IMR-90 (cell line): ENCODE measurements at regions not wholly inside any gene's neighbourhood (a gene's known extent, or its start where the extent isn't known, plus 50 kb on each side); places are given as distances from the start of the nearest gene placed in this dataset.

Experiments used
- ATAC-seq: fragments of 200-7000 bp; cut with Tn5 transposase; 2 replicates; pipeline ENCODE4 v1.9.1; 2020; ENCODE audit warnings: low read depth, mild to moderate bottlenecking, moderate library complexity
- BruUV-seq: library from RNA; stranded (reverse); fragments of 400-500 nt; replicated peaks from 2 replicates; lab custom pipeline; 2021; lab: Mats Ljungman, UMichigan
- CTCF ChIA-PET: fragments of 300-600 bp; formaldehyde crosslinking; extraction: SDS; loops from one replicate; lab custom pipeline; 2021; ENCODE audit warnings: antibody characterized with exemption; lab: Yijun Ruan, JAX
- POLR2A ChIA-PET: fragments of 300-600 bp; sonication (Branson Sonifier 250); formaldehyde crosslinking; loops from one replicate; lab custom pipeline; 2022; ENCODE audit warnings: antibody characterized with exemption; ENCODE audit not compliant: unreplicated experiment; lab: Charles Lee
- DNase-seq: peaks from one replicate; pipeline ENCODE4 v3.0.0; 2013
- H2AFZ ChIP-seq: replicated peaks from 2 replicates; pipeline ENCODE3; 2013; ENCODE audit warnings: low read length, mild to moderate bottlenecking; ENCODE audit not compliant: poor library complexity
- H2AK5ac ChIP-seq: 2 replicates; pipeline ENCODE4 v1.6.1; 2013; ENCODE audit warnings: low read depth, low read length, inconsistent platforms
- H2AK9ac ChIP-seq: replicated peaks from 2 replicates; pipeline ENCODE3; 2013; ENCODE audit warnings: mild to moderate bottlenecking, low read depth, low read length, moderate library complexity; ENCODE audit not compliant: poor library complexity
- H2BK120ac ChIP-seq: 2 replicates; pipeline ENCODE4 v1.6.1; 2013; ENCODE audit warnings: low read depth, low read length, inconsistent platforms
- H2BK15ac ChIP-seq: 3 replicates; pipeline ENCODE4 v1.6.1; 2013; ENCODE audit warnings: low read depth, low read length, inconsistent platforms
- H2BK20ac ChIP-seq: 2 replicates; pipeline ENCODE4 v1.6.1; 2013; ENCODE audit warnings: low read depth, mild to moderate bottlenecking, inconsistent platforms, low read length, moderate library complexity
- H2BK5ac ChIP-seq: 2 replicates; pipeline ENCODE4 v1.6.1; 2013; ENCODE audit warnings: mild to moderate bottlenecking, low read depth, low read length, inconsistent platforms; ENCODE audit not compliant: poor library complexity, severe bottlenecking
- H3K14ac ChIP-seq: replicated peaks from 2 replicates; pipeline ENCODE4 v1.6.1; 2013; ENCODE audit warnings: low read depth, low read length, inconsistent platforms
- H3K18ac ChIP-seq: 2 replicates; pipeline ENCODE4 v1.6.1; 2013; ENCODE audit warnings: low read depth, low read length, control low read depth
- H3K23ac ChIP-seq: 2 replicates; pipeline ENCODE4 v1.6.1; 2013; ENCODE audit warnings: low read depth, low read length, inconsistent platforms
- H3K27ac ChIP-seq: 2 replicates; pipeline ENCODE4 v1.5.1; 2013; ENCODE audit warnings: mild to moderate bottlenecking, control low read depth, low read length; ENCODE audit not compliant: insufficient read depth
- H3K27me3 ChIP-seq: 2 replicates; pipeline ENCODE4 v1.6.1; 2013; ENCODE audit warnings: low read length; ENCODE audit not compliant: control insufficient read depth, insufficient read depth
- H3K36me3 ChIP-seq: 2 replicates; pipeline ENCODE4 v1.6.1; 2013; ENCODE audit warnings: low read length, mixed read lengths; ENCODE audit not compliant: control insufficient read depth, insufficient read depth
- H3K4ac ChIP-seq: 2 replicates; pipeline ENCODE4 v1.6.1; 2013; ENCODE audit warnings: low read depth, low read length, inconsistent platforms
- H3K4me1 ChIP-seq: 2 replicates; pipeline ENCODE4 v1.6.1; 2013; ENCODE audit warnings: low read length, mixed read lengths; ENCODE audit not compliant: control insufficient read depth, insufficient read depth
- H3K4me2 ChIP-seq: 2 replicates; pipeline ENCODE4 v1.6.1; 2013; ENCODE audit warnings: low read depth, mild to moderate bottlenecking, control low read depth, low read length, moderate library complexity
- H3K4me3 ChIP-seq: 2 replicates; pipeline ENCODE4 v1.5.1; 2013; ENCODE audit warnings: low read depth, mild to moderate bottlenecking, control low read depth, low read length, moderate library complexity; ENCODE audit not compliant: insufficient read depth
- H3K56ac ChIP-seq: 2 replicates; pipeline ENCODE4 v1.6.1; 2013; ENCODE audit warnings: low read length, inconsistent platforms; ENCODE audit not compliant: insufficient read depth; ENCODE audit errors: extremely low read depth
- H3K79me1 ChIP-seq, 2 experiments: 2 replicates each; pipeline ENCODE4 v1.6.1; 2013; ENCODE audit warnings: low read length in 2 of 2, inconsistent platforms in 1 of 2, low read depth in 1 of 2
- H3K9ac ChIP-seq: 2 replicates; pipeline ENCODE4 v1.6.1; 2013; ENCODE audit warnings: low read depth, low read length, control low read depth
- H3K9me1 ChIP-seq: 2 replicates; pipeline ENCODE4 v1.6.1; 2013; ENCODE audit warnings: low read length, inconsistent platforms; ENCODE audit not compliant: insufficient read depth
- H3K9me3 ChIP-seq: 2 replicates; pipeline ENCODE4 v1.6.1; 2013; ENCODE audit warnings: low read length; ENCODE audit not compliant: control insufficient read depth, insufficient read depth
- H4K20me1 ChIP-seq: 2 replicates; pipeline ENCODE4 v1.6.1; 2013; ENCODE audit warnings: low read length, inconsistent platforms; ENCODE audit not compliant: insufficient read depth
- H4K5ac ChIP-seq: 2 replicates; pipeline ENCODE4 v1.6.1; 2013; ENCODE audit warnings: mild to moderate bottlenecking, low read depth, low read length, control low read depth
- H4K8ac ChIP-seq, 2 experiments: 2 replicates each; pipeline ENCODE4 v1.6.1; 2013; ENCODE audit warnings: low read depth in 2 of 2, low read length in 2 of 2, control low read depth in 1 of 2, inconsistent platforms in 1 of 2
- H4K91ac ChIP-seq: 2 replicates; pipeline ENCODE4 v1.6.1; 2013; ENCODE audit warnings: low read depth, low read length, inconsistent platforms; ENCODE audit not compliant: insufficient read depth
- BHLHE40 ChIP-seq: fragments of 150-350 bp; IDR thresholded peaks from 2 replicates; pipeline ENCODE4 v1.6.1; 2016; ENCODE audit warnings: mild to moderate bottlenecking, low read depth, low read length
- CEBPB ChIP-seq: IDR thresholded peaks from 2 replicates; pipeline ENCODE4 v1.6.1; 2012; ENCODE audit warnings: low read depth, low read length, improper control_type of control experiment
- CHD1 ChIP-seq: IDR thresholded peaks from 2 replicates; pipeline ENCODE4 v1.6.1; 2012; ENCODE audit warnings: low read depth, low read length, improper control_type of control experiment
- CTCF ChIP-seq: conservative IDR thresholded peaks from 2 replicates; pipeline ENCODE4 v1.5.1; 2012; ENCODE audit warnings: mild to moderate bottlenecking, low read depth, low read length, improper control_type of control experiment
- ELK1 ChIP-seq: fragments of 150-350 bp; IDR thresholded peaks from 2 replicates; pipeline ENCODE4 v1.6.1; 2016; ENCODE audit warnings: low read depth, mild to moderate bottlenecking, low read length, moderate library complexity, borderline replicate concordance
- MAFK ChIP-seq: IDR thresholded peaks from 2 replicates; pipeline ENCODE4 v1.6.1; 2012; ENCODE audit warnings: low read depth, low read length, improper control_type of control experiment
- MAZ ChIP-seq: IDR thresholded peaks from 2 replicates; pipeline ENCODE4 v1.6.1; 2012; ENCODE audit warnings: low read depth, mild to moderate bottlenecking, low read length, improper control_type of control experiment, moderate library complexity, borderline replicate concordance
- MXI1 ChIP-seq: IDR thresholded peaks from 2 replicates; pipeline ENCODE4 v1.6.1; 2012; ENCODE audit warnings: low read depth, mild to moderate bottlenecking, low read length, moderate library complexity, borderline replicate concordance
- NFE2L2 ChIP-seq: fragments of 150-350 bp; IDR thresholded peaks from 2 replicates; pipeline ENCODE4 v1.6.1; 2016; ENCODE audit warnings: low read depth, mild to moderate bottlenecking, low read length
- POLR2A ChIP-seq: IDR thresholded peaks from 2 replicates; pipeline ENCODE4 v1.6.1; 2012; ENCODE audit warnings: mild to moderate bottlenecking, low read depth, low read length
- RAD21 ChIP-seq: IDR thresholded peaks from 2 replicates; pipeline ENCODE4 v1.6.1; 2012; ENCODE audit warnings: low read length, improper control_type of control experiment
- RFX5 ChIP-seq: IDR thresholded peaks from 2 replicates; pipeline ENCODE4 v1.8.0; 2012; ENCODE audit warnings: low read depth, mild to moderate bottlenecking, low read length, moderate library complexity
- SMC3 ChIP-seq: fragments of 150-350 bp; IDR thresholded peaks from 2 replicates; pipeline ENCODE4 v1.6.1; 2016; ENCODE audit warnings: low read depth, mild to moderate bottlenecking, antibody characterized with exemption, low read length, moderate library complexity
- USF2 ChIP-seq: fragments of 150-350 bp; IDR thresholded peaks from 2 replicates; pipeline ENCODE4 v1.6.1; 2017; ENCODE audit warnings: mild to moderate bottlenecking, antibody characterized with exemption, low read length, low read depth
- WGBS, 2 experiments: methylation state at CpG; one replicate each; pipeline versions ENCODE4 v1.1.5 to v1.1.7; 2013; ENCODE audit warnings: missing lambda C conversion rate in 2 of 2; ENCODE audit not compliant: insufficient read length in 1 of 2; ENCODE audit errors: extremely low coverage in 2 of 2; 5-methylcytosine and 5-hydroxymethylcytosine counted together
- dilution Hi-C: fragments of 300-500 bp; cut with HindIII; formaldehyde crosslinking; loops from one replicate; pipeline ENCODE4 v1.14.3; 2018; ENCODE audit warnings: low sequenced_read_pairs; ENCODE audit not compliant: unreplicated experiment
- in situ Hi-C: fragments of 300-500 bp; cut with MboI; formaldehyde crosslinking; loops from 3 replicates; pipeline ENCODE4 v1.14.3; 2019; ENCODE audit warnings: low sequenced_read_pairs, inconsistent platforms, mixed read lengths
- intact Hi-C: fragments of 100-400 bp; cut with micrococcal nuclease; formaldehyde crosslinking; loops from 2 replicates; pipeline ENCODE4 v1.10.0; 2022

- Histone ChIP-seq H3K14ac (peak overlapping the region; percentile 33; the same call in 1 of the 2 replicates), H2AK9ac (no peak overlapping the region), H3K56ac (peak overlapping the region; percentile 50), H3K9me3 (no peaks in the 10 kb centered on the region), H2BK5ac (peak overlapping the region; percentile 98), H4K20me1 (no peaks in the 10 kb centered on the region), H3K4me1 (peaks cover 16% of the 10 kb centered on the region), H2AFZ (no peak overlapping the region), H3K36me3 (no peaks in the 10 kb centered on the region), H3K23ac (peak overlapping the region; percentile 14; the same call in 1 of the 2 replicates), H3K4ac (peak overlapping the region; percentile 90; the same call in 1 of the 2 replicates), H2AK5ac (no peak overlapping the region), H3K9me1 (0 out of 2 replicates have a peak, but pooled peaks cover 6% of the 10 kb centered on the region), H2BK15ac (peak overlapping the region; percentile 36; the same call in 2 of the 3 replicates), H2BK20ac (peak overlapping the region; percentile 69), H3K4me3 (no peak overlapping the region), H2BK120ac (peak overlapping the region; percentile 97), H3K79me1 (no peaks in the 10 kb centered on the region), H4K8ac (peak overlapping the region in 1 of 2 experiments; percentile 90; a peak in 2 of 4 replicates), H4K91ac (peak overlapping the region; percentile 68; the same call in 1 of the 2 replicates), H3K18ac (peak overlapping the region; percentile 92; the same call in 1 of the 2 replicates), H3K27me3 (no peaks in the 10 kb centered on the region), H4K5ac (peak overlapping the region; percentile 85), H3K4me2 (peak overlapping the region; percentile 74; the same call in 1 of the 2 replicates), H3K9ac (no peak overlapping the region; the same call in 1 of the 2 replicates), H3K27ac (peak overlapping the region; percentile 10; the same call in 1 of the 2 replicates)
- WGBS, 2 experiments, result 33% methylated on average over 1 of the region's 6 CpGs; no CpG with 5 or more reads in 1 of the 2 experiments
- intact Hi-C loops, result no loop called here
- dilution Hi-C loops, result no loop called here
- ATAC-seq, result peak; percentile 15
- ChIA-PET POLR2A (no interaction called here), CTCF (interaction anchor here (0.6 to 2.1 kb wide), 3 partner anchors 18 to 254 kb away, joined by 3 to 6 read pairs (median 5); no protein-coding TSS in a partner anchor)
- DNase-seq, result peak; percentile 35
- no TSS peak for BruUV-seq
- in situ Hi-C loops, result no loop called here
- TF ChIP-seq ELK1 (no peak), MAZ (no peak), USF2 (no peak), MXI1 (no peak), BHLHE40 (no peak), MAFK (no peak), RFX5 (no peak), CEBPB (no peak), CTCF (no peak), RAD21 (no peak), NFE2L2 (no peak), CHD1 (no peak), POLR2A (no peak), SMC3 (no peak)
These were observed 1047.3 kb downstream of the MCTP2 start for GRCh38 chr15:95278532-95279245.
